Motor neuron (in vitro differentiated cells): ENCODE measurements at regions not wholly inside any gene's neighbourhood (a gene's known extent, or its start where the extent isn't known, plus 50 kb on each side); places are given as distances from the start of the nearest gene placed in this dataset.

Source experiments
- ATAC-seq, 8 experiments: fragments of 200-7000 bp; cut with Tn5 transposase; replicated peaks in 6 of 8; 2 replicates each; pipeline ENCODE4 v1.8.0; 2021; ENCODE audit warnings: mild to moderate bottlenecking in 8 of 8, moderate library complexity in 8 of 8
- H3K27ac ChIP-seq, 2 donors: fragments of 250-450 bp; sonication (Bioruptor Pico); 2 replicates each; pipeline ENCODE4 v1.9.0; 2021; ENCODE audit warnings: antibody characterized with exemption in 2 of 2, mild to moderate bottlenecking in 2 of 2, moderate library complexity in 1 of 2
- H3K4me1 ChIP-seq, 2 donors: fragments of 250-450 bp; sonication (Bioruptor Pico); replicated peaks in 1 of 2; 2 replicates each; pipeline ENCODE4 v1.6.1; 2021; ENCODE audit warnings: antibody characterized with exemption in 2 of 2, mild to moderate bottlenecking in 2 of 2, moderate library complexity in 1 of 2
- H3K4me3 ChIP-seq, 5 donors: fragments of 250-450 bp; sonication (Bioruptor Pico); 2 replicates each; pipeline ENCODE4 v1.9.0; 2021; ENCODE audit warnings: antibody characterized with exemption in 5 of 5, mild to moderate bottlenecking in 5 of 5, moderate library complexity in 4 of 5
- WGBS, 10 experiments: fragments of 450-650 bp; shearing (Covaris generic); methylation state at CpG; one replicate each; pipeline ENCODE4 v1.0.0; 2022; 5-methylcytosine and 5-hydroxymethylcytosine counted together
- in situ Hi-C, 9 experiments: fragments of 400-800 bp; cut with MboI; loops; one replicate each; pipeline ENCODE4 v1.15.0; 2021; ENCODE audit warnings: low sequenced_read_pairs in 9 of 9, low pct_unique_long_range_greater_than_20kb in 2 of 9; ENCODE audit not compliant: unreplicated experiment in 9 of 9

- H3K4me3 ChIP-seq, result no peak overlapping the region
- peak in 3 of 8 experiments; percentile 21 to 60 (median 56) for ATAC-seq
- peaks cover 0 to 3% of the 10 kb centered on the region in 2 donors for H3K4me1 ChIP-seq
- in situ Hi-C loops, result loop anchor here in 1 of 9 experiments (25.0 kb wide), 2 partner anchors 126 to 226 kb away; partner anchors contain the start of gene GYPC
- no peak overlapping the region for H3K27ac ChIP-seq
These were observed 119.3 kb upstream of the GYPC start for GRCh38 chr2:126536605-126537200.

GRCh38 chr2:126539101-126539500, 116.9 kb upstream of the GYPC start:
- peaks cover 0 to 3% of the 10 kb centered on the region in 2 donors for H3K4me1 ChIP-seq
- no peak overlapping the region for H3K4me3 ChIP-seq
- 69 to 100% (median 92%) methylated on average over 3 of the region's 3 CpGs; no CpG with 5 or more reads in 6 of the 10 experiments for WGBS, 10 experiments
- ATAC-seq, result peak in 2 of 8 experiments; percentile 66 to 86
- no peak overlapping the region for H3K27ac ChIP-seq
- in situ Hi-C loops, result loop anchor here in 1 of 9 experiments (25.0 kb wide), 2 partner anchors 123 to 223 kb away; partner anchors contain the start of gene GYPC

DNA sequence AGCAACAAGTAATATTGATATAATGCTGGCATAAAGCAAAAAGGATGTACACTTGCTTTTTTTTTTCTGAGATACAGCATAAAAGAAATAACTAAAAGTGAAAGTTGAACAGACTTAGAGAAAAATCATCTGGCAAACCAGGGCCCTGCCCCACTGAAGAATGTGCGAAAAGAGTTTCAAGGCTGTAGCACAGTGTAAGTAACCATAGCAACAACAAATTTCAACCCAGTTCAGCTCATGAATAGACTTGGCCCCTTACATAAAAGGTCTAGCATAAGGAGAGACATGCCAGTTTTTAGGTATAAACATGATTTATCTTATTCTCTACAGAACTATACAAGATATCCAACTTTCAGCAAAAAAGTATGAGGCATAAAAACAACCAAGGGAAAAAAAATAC, 113.7 kb upstream of the GYPC start:
- ATAC-seq, result peak in 2 of 8 experiments; percentile 63 to 98
- in situ Hi-C loops, result loop anchor here in 1 of 9 experiments (25.0 kb wide), 2 partner anchors 120 to 220 kb away; partner anchors contain the start of gene GYPC
- WGBS, 10 experiments, result 0 to 100% (median 84%) methylated on average over 1 of the region's 1 CpG; no CpG with 5 or more reads in 2 of the 10 experiments
- Histone ChIP-seq H3K27ac (no peak overlapping the region), H3K4me1 (no peaks in the 10 kb centered on the region), H3K4me3 (no peak overlapping the region)

GRCh38 chr2:126543081-126543480, 112.9 kb upstream of the GYPC start:
- WGBS, 10 experiments, result 20 to 92% (median 62%) methylated on average over 2 to 3 of the region's 3 CpGs
- Histone ChIP-seq H3K27ac (no peak overlapping the region), H3K4me1 (no peaks in the 10 kb centered on the region), H3K4me3 (no peak overlapping the region)
- no peak for ATAC-seq
- in situ Hi-C loops, result loop anchor here in 1 of 9 experiments (25.0 kb wide), 2 partner anchors 119 to 219 kb away; partner anchors contain the start of gene GYPC

DNA sequence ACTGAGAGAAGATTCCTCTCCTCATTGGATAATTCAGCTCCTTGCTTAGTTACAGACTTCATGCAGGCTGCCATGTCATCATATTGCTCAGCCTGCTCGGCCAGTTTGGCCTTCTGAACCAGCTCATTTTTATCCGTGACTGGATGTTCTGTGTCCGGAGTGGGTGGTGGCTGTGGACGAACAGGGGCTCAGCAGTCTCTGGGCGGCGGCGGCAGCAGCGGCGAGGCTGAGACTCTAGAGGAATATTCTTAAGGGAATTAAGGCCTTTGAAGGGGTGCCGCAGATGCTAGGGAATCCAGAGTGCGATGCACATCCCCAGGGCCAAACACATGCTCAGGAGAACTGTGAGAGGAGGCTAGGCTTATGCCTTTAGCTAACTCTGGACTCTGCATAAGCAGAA, 97.9 kb upstream of the GYPC start:
- no peak for ATAC-seq
- H3K4me1 ChIP-seq, result no peaks in the 10 kb centered on the region
- 0 to 100% (median 98%) methylated on average over 1 to 10 of the region's 11 CpGs; no CpG with 5 or more reads in 5 of the 10 experiments for WGBS, 10 experiments
- no peak overlapping the region for H3K4me3 ChIP-seq
- H3K27ac ChIP-seq, result no peak overlapping the region
- in situ Hi-C loops, result no loop called here

DNA sequence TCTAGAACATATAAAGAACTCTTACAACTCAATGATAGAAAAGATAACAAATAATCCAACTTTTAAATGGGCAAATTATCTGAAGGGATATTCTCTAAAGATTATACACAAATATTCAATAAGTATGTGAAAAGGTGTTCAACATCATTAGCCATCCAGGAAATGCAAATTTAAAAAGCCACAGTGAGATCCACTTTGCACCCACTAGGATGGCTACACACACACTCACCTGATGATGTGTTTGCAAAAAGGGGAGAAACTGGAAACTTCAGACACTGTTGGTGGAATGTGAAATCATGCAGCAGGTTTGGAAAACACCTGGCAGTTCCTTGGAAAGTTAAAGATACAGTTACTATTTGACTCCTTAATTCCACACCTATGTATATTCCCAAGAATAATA, 87.2 kb upstream of the GYPC start:
- in situ Hi-C loops, result no loop called here
- no peak for ATAC-seq
- Histone ChIP-seq H3K4me3 (no peak overlapping the region), H3K27ac (no peak overlapping the region), H3K4me1 (no peaks in the 10 kb centered on the region)

DNA sequence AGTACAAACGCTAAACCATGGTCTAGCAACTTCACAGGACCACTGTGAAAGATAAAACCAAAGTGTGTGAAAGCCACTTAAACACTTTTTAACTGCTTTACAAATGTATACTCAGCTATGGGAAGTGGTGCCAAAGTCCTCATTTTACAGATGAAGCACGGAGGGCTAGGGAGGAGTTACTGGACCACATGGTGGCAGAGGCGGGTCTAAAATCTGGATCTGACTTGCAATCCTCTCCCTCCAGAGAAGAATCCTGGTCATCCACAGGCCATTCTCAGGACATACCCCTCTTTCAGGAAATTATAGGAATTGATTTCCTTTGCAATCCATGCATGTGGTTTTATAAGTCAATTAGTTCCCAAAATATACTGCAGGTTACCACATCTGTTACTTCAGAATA, 84.6 kb upstream of the GYPC start:
- in situ Hi-C loops, result no loop called here
- no peak overlapping the region for H3K4me3 ChIP-seq
- H3K27ac ChIP-seq, result no peak overlapping the region
- WGBS, 10 experiments, result 0 to 95% (median 55%) methylated on average over 1 to 3 of the region's 3 CpGs; no CpG with 5 or more reads in 2 of the 10 experiments
- no peak for ATAC-seq
- H3K4me1 ChIP-seq, result no peaks in the 10 kb centered on the region

DNA sequence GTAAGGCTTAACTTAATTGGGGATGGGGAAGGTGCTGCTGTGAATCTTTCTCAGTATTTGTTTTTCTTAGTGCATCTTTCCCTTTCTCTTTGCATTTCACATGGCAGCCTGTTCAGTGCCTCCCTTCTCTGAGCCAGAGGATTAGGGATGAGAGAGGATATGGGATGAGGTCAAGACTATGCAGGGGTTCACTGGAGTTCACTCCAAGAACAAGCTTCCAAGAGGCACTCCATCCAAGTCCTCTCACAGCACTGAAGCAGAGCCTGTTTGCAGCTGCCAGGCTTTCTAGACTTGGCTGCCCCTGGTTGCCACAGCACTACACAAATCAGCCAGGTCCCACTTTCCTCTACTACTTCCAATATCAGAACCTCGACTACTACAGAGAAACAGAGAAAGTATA, 80.3 kb upstream of the GYPC start:
- no peak overlapping the region for H3K4me3 ChIP-seq
- no peak overlapping the region for H3K27ac ChIP-seq
- no peaks in the 10 kb centered on the region for H3K4me1 ChIP-seq
- WGBS, 10 experiments, result 20 to 50% methylated on average over 1 of the region's 1 CpG; no CpG with 5 or more reads in 8 of the 10 experiments
- in situ Hi-C loops, result no loop called here
- ATAC-seq, result no peak

- no peak overlapping the region for H3K4me3 ChIP-seq
- 40 to 100% (median 81%) methylated on average over 1 to 7 of the region's 9 CpGs; no CpG with 5 or more reads in 1 of the 10 experiments for WGBS, 10 experiments
- no peaks in the 10 kb centered on the region for H3K4me1 ChIP-seq
- no peak for ATAC-seq
- in situ Hi-C loops, result no loop called here
- no peak overlapping the region for H3K27ac ChIP-seq
These were observed 76.1 kb upstream of the GYPC start for GRCh38 chr2:126579868-126580267.

DNA sequence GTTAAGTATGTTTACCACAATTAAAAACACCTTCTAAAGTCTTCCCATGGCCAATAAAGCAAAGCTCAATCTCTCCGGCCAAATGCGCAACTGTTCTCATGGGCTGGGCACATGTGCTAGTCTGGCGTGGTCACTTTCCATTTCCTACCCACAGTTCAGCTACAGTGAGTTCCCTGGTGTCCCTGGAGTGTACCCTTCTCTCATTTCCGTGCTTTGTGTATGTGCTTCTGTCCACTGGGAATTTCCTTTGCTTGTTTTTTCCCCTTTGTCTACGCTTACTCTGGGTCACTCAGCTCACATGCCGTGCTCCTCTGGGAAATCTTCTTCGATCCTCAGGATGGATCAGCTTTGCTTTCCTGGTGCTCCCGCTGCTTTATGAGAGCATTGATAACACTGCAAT, 69.6 kb upstream of the GYPC start:
- in situ Hi-C loops, result no loop called here
- Histone ChIP-seq H3K4me3 (no peak overlapping the region), H3K27ac (no peak overlapping the region), H3K4me1 (no peaks in the 10 kb centered on the region)
- WGBS, 10 experiments, result 30 to 85% (median 69%) methylated on average over 2 to 8 of the region's 8 CpGs; no CpG with 5 or more reads in 1 of the 10 experiments
- peak in 4 of 8 experiments; percentile 16 to 95 (median 62) for ATAC-seq

GRCh38 chr2:126599062-126599461, 56.9 kb upstream of the GYPC start:
- Histone ChIP-seq H3K4me1 (peaks cover 3 to 4% of the 10 kb centered on the region in 2 donors), H3K27ac (no peak overlapping the region), H3K4me3 (no peak overlapping the region)
- in situ Hi-C loops, result no loop called here
- no peak for ATAC-seq
- WGBS, 10 experiments, result 50 to 100% (median 68%) methylated on average over 1 to 2 of the region's 2 CpGs

GRCh38 chr2:126600742-126601141, 55.2 kb upstream of the GYPC start:
- H3K27ac ChIP-seq, result no peak overlapping the region
- 47 to 100% (median 80%) methylated on average over 1 to 3 of the region's 3 CpGs; no CpG with 5 or more reads in 1 of the 10 experiments for WGBS, 10 experiments

GRCh38 chr2:126602334-126602733, 53.6 kb upstream of the GYPC start:
- peak in 5 of 8 experiments; percentile 38 to 83 (median 64) for ATAC-seq
- H3K4me1 ChIP-seq, result peaks cover 3 to 4% of the 10 kb centered on the region in 2 donors
- WGBS, 10 experiments, result 0 to 67% (median 16%) methylated on average over 1 to 2 of the region's 2 CpGs; no CpG with 5 or more reads in 4 of the 10 experiments
- in situ Hi-C loops, result no loop called here
- no peak overlapping the region for H3K27ac ChIP-seq
- no peak overlapping the region for H3K4me3 ChIP-seq

More at GRCh38 chr2:126600742-126601141, 55.2 kb upstream of the GYPC start:
- no peak overlapping the region for H3K4me3 ChIP-seq
- ATAC-seq, result peak in 2 of 8 experiments; percentile 34 to 70
- in situ Hi-C loops, result no loop called here
- H3K4me1 ChIP-seq, result peaks cover 3 to 4% of the 10 kb centered on the region in 2 donors
